ENCODE measurements at regions not wholly inside any gene's neighbourhood (a gene's known extent, or its start where the extent isn't known, plus 50 kb on each side); places are given as distances from the start of the nearest gene placed in this dataset.

DNA sequence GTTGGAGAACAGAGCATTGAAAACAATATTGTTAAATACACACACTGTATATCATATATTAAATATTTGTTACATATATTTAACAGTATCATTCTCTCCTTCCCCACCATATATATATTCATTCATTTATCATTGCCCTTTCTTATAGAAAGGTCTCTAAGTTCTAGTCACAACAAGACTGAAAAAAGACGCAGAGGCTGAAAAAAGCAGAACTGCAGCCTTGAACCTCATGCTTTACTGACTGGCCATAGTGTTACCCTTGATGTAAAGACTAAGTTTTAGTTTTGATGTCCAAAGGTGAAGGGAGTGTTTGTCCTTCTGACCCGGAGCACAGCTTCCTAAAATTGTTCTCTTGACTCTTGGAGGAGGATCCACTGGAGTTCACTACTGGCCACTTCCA is 247.9 kb downstream of the PTEN start:
- no peak for DNase-seq

DNA sequence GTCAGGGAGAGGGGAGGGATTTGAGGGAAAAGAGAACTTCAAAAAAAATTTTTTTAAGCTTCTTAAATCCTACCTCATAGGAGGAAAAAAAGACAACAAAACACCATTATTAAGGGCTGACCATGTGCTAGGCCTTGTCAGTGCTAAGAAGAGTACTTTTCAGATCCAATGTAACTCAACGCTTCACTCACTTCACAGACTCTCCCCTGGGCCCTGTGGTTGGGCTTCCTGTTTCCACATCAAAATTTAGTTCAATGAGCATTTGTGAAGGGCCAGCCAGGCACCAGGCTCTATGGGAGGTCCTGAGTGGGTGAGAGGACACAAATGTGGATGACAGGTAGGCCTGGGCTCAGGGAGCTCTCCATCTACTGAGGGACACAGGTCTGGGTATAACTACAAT is 249.8 kb downstream of the PTEN start:
- no peak for DNase-seq

DNA sequence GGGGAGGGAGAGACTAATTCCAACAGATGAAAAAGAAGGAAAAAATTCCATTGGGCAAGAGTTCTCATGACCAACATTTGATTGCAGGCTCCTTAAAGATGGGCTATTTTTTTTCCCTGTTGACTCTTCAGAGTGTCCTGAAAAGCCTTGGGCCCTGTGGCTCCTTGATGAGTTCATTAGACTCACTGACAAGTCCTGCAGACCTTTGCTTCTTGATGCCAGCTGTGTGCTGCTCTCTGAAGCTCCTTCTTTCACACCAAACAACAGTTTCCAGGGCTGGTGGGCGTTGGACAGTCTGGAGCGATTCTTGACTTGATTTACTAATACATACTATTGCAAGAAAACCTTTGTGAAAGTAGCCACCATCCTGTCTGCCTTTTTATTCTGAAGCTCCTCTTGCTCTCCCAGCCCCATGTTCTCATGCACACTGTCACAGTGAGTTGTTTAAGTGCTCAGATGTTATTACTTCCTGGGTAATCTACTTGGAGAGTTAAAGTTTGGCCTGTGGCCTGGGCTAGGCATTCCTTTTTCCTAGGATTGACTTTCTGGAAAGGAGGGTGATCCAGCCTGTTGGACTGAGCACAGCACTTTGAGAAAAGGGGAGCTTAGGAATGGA is 250.3 kb downstream of the PTEN start:
- DNase-seq, result no peak

DNA sequence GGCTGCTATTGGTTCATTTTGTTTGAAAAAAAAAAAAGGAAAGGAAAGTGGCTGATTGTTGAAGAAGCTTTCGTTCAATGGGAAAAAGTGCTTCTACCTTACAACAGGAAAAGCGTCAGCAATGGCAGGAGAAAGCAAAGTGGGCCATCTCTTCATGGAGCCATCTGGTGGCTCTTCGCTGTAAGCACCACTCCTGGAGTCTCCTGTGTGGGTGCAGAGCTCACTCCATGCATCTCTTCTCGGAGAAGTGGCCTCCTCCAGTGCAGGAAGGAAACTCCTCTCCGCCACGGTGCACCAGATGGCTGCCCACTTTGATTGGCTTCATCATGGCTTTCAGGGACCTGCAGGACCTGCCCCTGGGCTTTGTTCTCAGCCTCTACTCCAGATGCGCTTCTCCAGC is 250.9 kb downstream of the PTEN start:
- DNase-seq, result no peak

DNA sequence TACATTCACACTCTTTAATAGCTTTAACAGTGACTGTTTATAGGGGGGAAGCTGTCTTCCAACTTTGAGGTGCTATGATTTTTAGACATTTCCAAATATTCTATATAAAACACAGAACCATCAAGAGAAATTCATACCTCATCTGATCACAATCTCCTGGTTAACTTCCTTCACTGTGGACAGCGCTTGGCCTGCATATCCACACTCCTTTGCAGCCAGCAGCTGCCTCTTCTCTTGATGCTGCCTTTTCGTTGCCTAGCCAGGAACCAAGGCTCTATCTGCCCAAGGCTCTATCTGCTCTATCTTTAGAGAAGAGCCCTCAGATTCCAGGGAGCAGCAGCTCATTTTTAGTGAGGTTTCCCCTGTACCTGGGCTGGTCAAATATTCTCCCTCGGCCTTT is 252.0 kb downstream of the PTEN start:
- DNase-seq, result no peak

DNA sequence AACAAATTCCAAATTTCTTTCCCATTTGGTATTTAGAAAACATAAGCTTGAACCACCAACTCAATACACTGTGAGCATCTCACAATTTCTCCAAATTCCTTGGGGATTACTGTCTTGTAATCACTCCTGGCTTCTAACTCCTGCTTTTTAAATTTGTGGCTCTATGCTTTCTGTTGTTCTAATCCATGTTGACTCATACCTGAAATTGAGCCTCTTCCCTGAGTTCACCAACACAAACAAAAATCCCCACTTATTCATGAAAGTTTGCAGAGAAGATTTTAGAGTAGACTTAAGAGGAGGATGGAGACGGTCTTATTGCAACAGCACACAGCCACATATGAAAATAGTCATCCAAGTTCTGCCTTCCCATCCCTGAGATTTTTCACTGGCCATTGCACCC is 252.5 kb downstream of the PTEN start:
- DNase-seq, result no peak

DNA sequence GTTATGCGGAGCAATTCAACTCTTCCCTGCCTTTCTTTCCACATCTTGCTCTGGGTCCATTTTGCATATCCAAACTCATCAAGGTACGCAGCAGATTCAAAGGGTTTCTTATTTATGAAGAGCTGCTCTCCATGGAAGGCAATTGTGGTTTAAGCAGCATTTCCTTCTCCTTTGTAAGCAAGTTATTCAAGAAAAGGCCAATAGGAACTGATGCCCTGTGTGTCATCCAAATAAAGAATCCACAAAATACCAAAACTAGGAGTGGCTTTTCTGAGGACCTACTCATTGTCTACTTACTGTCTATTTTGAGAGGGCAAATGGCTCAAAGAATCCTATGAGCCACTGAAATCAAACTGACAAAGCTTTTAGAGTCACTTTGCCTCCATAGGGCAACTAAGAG is 253.1 kb downstream of the PTEN start:
- DNase-seq, result no peak

DNA sequence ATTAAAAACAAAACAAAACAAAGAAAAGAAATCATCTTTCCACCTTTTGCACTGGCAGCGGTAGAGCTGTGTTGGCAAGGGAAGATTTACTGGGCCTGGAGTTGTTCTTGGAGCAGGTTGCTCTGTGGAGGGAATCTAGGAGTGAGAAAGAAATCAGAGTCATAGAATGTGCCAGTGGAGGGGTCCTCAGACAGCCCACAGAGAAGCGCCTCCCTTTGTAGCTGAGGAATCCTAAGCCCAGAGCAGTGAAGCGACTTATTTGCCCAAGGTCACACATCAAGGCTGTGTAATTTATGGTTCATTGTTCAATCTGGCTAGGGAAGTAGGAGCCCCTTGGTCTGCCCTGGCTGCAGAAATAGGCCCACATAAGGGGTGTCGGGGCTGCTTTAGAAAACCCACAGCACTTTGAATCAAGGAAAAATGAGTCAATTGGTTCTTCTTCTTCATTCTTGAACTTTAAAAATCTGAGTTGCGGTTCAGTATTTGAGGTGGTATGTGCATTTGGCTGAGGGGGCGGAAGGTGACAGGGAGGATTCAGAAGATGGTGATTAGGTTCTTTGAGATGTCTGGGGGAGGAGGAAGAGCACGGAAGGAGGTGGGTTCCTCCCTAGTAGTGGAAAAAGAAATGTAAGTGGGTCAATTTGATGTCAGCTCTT is 253.7 kb downstream of the PTEN start:
- DNase-seq, result no peak

DNA sequence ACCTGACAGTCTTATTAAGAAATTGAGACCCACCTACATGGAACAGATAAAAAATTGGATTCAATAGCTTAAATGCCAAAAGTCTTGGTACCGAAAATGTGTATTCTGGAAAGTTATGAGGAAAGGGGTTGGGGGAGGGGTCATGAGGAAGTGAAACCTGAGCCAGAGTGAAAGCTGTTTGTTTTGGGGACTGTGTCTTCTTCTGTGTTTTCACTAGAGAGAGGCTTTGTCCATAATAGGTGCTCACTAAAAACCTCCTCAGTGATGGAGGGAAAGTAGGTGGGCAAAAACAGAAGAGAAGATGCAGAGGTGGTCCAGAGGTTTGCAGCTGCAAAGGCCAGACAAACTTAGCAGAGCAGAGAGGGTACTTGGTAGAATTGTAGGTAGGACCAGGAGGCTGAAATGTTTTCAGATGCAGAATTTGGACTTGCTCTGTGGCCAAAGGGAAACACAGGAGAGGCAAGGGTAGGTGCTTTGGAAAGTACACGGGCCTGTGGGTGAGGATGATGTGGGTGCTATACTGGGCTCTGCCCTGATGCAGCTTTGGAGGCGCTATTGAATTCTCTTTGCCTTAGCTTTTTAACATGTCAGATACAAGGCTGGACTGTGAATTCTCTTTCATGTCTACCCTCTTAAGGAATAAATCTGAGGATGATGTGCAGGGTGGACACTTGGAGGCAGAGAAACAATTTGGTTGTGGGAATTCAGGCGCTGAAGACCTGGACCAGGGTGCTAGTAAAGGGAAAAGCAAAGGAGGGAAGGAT is 254.6 kb downstream of the PTEN start:
- no peak for DNase-seq

DNA sequence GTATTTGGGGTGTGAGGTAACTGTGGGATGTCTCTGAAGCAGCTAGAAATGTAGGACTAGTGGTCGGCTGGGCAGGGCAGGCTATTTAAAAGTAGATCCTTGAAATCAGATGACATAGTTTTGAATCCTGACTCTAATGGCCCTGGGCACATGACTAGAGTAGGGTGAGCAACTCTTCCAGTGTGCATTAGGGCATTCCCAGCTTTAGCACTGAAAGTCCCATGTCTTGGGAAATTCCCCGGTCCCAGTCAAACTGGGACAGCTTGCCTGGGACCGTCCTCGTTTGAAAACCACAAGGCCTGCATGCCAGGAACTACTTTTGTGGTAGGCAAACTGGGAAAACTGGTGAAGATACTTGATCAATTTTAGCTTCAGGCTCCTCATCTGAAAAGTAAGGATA is 255.3 kb downstream of the PTEN start:
- no peak for DNase-seq

DNA sequence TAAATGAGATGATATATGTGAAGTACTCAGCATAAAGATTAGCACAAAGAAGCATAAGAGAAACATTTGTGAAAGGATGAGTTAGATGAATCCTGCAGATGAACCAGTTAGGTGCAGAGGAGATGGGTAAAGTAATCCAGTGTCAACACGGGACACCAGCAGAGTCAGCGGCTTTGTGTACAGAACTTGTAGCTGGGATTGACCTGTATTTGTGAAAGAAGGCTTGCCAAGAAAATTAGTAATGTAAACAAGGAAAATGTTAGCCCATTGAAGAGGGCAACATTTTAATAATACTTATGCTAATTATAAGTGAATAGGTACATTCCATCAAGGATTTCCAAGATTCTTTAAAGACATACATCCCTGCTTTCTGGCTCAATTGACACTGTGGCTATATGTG is 255.7 kb downstream of the PTEN start:
- DNase-seq, result no peak

DNA sequence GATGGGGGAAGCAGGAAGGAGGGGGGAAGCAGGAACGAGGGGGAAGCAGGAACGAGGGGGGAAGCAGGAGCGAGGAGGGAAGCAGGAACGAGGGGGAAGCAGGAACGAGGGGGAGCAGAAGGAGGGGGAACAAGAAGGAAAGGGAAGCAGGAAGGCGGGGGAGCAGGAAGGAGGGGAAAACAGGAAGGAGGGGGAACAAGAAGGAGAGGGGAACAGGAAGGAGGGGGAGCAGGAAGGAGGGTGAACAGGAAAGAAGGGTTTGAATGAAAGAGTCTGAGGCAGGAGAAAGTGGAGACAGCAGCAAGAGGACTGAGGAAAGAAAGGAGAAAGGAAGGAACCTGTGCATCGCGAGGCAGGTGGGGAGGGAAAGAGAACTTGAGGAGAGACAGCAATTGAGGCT is 256.6 kb downstream of the PTEN start:
- no peak for DNase-seq

DNA sequence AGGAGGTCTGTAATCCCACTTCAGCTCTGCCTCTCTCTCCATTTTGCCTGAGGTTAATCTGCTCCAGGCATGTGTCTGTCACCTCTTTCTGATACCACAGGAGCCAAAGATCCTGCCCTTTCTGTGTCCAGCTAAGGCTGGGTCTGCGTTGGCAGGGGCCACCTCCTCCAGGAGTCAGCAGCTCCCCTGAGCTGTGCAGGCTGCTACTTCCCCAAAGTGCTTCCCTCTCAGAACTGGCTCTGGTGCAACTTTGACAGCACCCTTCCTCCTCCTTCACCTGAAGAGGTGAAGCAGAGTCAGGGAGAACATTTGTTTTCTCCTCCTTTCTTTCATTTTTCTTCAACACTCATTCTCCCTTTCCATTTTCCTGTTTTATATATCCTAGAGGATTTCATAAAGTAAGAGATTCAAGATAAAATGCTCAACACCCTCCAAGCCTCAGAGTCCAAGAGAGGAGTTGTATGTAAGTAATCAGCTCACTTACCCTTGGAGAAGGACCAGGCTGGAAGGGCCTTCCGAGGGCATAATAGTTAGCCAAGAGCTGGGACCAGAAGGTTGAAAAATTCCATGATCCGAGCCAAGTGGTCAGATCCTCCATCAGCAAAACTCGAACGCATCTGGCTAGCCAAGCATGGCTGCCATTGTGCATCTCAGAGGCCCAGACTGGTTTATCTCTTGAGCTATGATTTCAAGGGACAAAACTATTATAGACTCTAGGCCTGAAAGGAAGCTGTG is 257.3 kb downstream of the PTEN start:
- DNase-seq, result no peak

DNA sequence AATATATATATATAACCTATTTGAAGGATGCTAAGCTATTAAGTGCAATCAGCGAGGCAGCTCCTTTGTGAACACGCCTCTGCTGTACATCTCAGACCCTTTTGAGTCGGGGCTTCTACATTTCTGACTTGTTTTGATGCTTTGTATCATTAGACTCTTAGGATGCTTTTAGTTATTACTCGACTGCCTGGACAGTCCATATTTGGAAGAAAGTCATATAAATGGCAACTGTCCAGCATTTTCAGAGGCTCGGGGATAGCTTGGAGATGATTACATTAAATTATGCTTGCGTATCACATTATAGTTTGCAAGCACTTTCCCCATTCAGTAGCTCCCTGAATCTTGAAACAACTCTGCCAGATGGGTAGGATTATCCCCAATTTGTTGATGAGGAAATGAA is 257.9 kb downstream of the PTEN start:
- no peak for DNase-seq

DNA sequence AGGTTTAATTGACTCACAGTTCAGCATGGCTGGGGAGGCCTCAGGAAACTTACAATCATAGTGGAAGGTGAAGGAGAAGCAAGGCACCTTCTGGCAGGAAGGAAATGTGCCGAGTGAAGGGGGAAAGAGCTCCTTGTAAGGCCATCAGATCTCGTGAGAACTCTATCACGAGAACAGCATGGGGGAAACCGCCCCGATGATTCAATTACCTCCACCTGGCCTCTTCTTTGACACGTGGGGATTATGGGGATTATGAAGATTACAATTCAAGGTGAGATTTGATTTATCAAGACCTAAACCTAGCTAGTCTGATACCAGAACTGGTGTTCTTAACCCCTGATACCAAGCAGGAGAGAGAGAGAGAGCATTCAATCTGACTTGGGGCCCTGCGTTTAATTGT is 258.7 kb downstream of the PTEN start:
- DNase-seq, result no peak

DNA sequence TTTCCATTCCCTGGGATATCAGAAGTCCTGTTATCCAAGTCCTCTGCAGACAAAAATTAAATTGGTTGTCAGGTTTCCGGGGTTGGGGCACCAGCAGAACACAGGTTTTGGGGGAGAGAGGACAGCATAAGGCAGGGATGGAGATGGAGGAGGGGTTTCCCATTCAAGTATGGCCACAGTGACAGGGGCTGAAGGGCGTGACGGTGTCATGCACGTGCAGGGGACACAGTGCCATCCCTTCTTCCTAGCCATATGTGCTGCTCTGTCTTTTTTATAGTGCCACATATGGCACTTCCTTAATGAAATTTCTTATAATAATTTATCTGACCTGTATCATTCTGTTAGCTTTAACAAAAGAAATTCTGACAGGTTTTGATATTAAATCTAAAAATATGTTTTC is 259.2 kb downstream of the PTEN start:
- no peak for DNase-seq

DNA sequence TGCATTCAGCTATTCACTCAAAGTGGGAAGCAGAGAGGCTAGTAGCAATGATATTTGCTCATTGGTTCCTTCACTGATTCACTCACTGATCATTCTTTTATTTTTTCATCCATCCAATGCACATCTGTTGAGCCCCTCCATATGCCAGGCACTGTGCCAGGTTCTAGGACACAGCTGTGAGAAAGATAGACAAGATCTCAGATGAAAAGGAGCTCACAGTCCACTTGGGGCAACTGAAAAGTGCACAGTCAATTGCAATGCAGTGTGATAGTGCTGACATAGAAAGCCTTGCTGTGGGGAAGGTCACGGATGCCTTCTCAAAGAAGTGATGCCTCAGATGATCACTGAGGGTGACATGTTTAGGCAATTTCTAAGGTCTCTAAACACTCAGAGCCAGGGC is 262.3 kb downstream of the PTEN start:
- no peak for DNase-seq

DNA sequence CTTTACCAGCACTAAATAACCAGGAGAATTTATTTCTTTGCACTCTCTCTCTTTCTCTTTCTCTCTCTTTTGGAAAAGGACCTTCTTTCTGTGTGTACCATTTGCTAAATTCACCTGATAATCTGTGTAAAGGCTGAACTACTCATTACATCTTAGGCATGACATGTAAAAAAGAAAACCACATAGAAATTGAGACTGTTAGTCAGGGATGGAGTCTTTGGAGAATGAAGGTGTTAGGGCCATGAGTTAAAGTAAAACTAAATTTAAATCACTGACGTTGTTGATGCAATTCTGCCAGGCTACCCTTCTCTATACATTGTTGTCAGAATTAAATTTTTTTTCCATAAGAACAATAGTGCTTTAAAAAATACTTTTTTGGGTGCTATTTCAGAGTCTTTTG is 263.3 kb downstream of the PTEN start:
- no peak for DNase-seq

DNA sequence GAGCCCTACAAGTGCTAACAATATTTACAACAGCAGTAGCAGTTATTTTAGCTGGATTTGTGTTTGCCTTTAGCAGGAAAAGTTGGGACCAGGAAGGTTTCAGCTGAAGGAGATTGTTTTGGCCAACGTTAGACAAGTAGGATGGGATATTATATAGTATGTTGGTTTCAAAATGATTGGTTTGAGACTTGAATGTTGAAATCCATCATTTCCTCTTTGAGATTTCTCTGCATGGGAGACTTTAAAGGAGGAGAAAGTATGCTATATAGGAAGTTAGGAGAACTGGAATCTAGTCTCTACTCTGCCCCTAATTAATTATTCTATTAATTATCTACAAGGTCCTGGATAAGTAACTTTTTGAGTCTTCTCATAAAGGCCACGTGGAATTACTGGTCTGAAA is 263.8 kb downstream of the PTEN start:
- no peak for DNase-seq

DNA sequence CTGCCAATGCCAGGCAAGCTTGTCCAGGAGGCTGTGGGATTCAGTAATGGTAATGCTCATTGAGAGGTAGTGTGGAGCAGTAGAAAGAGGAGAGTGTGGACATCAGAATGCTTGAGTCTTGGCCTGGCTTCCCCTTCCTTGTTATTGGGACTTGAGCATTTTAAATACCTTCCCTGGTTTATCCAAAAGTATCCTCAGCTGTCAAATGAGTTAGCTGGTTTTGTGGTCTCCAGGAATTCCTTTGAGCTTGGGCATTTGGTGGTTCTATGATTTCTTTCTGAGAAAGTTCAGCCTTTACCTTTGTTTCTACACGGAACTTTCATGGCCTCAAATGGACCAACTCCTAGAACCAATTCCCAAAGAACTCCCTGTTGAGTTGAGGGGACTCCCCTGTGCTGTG is 264.3 kb downstream of the PTEN start:
- DNase-seq, result no peak

DNA sequence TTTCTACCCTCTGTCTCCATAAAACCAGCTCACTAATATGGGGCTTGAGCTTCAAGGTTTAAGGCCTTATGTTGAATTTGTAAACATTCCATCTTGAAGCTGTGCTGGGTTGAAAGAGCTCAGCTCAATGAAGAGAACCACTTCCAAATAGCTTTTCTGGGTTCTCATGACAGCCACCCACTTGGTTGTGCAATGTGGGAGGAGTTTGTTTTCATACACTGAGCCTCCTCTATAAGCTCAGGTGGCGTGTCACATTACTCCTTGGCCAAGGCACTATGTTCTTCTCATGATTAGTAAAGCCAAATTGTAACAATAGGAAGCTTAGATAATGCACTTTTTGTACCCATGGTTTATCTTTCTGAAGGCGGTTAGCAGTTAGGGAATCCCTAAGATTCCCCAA is 265.6 kb downstream of the PTEN start:
- DNase-seq, result no peak

DNA sequence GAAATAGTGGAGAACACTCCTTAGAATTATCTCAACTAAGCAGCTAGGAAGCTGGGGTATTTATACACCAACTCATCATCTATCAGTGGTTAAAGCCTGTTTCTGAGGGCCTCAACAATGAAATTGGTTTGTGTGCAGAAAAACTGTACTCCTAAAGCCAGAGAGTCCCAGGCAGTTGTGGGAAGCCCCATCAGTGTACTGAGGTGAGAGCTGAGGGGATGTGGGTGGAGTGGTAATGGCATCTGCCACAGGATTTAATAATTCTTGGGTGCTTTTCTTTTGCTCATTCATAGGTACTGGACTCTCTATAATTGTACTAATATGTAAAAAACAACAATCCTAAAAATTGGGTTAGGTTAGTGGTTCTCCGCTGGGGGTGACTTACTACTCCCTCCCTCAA is 267.5 kb downstream of the PTEN start:
- no peak for DNase-seq

DNA sequence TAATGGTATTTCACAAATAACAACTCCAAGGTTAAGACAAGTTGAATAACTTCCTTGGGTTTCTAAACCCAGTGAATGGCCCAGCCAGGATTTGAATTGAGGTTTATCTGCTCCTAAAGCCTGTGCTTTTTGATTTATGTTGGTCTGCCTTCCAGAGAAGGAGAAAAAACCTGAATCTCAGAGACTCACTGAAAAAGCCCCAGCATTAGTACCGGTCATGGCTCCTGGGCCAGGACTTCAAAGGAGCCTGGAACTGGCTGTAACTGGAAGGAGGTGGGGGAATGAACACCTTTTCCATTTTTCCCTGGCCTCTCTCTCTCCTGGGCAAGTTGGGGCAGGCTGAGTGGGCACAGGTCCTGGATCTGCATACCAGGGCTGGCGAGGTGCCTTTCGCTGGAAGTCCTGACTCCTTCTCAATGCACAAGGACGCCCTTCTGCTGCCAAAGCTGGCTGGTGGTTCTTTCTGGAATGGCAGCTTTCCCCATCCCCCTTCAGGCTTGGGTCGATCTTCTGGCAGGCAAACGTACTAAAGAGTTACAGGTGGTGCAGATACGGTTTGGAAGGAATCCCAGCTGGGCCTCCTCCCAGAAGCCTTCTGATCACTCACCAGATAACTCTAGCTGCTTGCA is 268.2 kb downstream of the PTEN start:
- no peak for DNase-seq
